Peyer's patch (tissue), 4 donors: ENCODE measurements at regions not wholly inside any gene's neighbourhood (a gene's known extent, or its start where the extent isn't known, plus 50 kb on each side); places are given as distances from the start of the nearest gene placed in this dataset.

Experiments
- CTCF ChIP-seq, 6 experiments: fragments of 450-650 bp in 4 of 6; fragments of 200-600 bp in 2 of 6; sonication (generic) in 1 of 6; IDR thresholded peaks; one replicate each; pipeline ENCODE4 v1.5.1; 2017 to 2019; ENCODE audit warnings: antibody characterized with exemption in 6 of 6, mild to moderate bottlenecking in 3 of 6, moderate library complexity in 1 of 6
- POLR2A ChIP-seq, 2 donors: fragments of 450-650 bp; IDR thresholded peaks; one replicate each; pipeline ENCODE4 v1.5.1; 2017; ENCODE audit warnings: antibody characterized with exemption in 2 of 2, mild to moderate bottlenecking in 2 of 2, moderate library complexity in 2 of 2

GRCh38 chr2:55802067-55802466, 108.4 kb upstream of the PNPT1 start:
- TF ChIP-seq CTCF (IDR thresholded peaks at IDR 0.05) (no peak), POLR2A (IDR thresholded peaks at IDR 0.05) (no peak)
